ENCODE measurements at regions not wholly inside any gene's neighbourhood (a gene's known extent, or its start where the extent isn't known, plus 50 kb on each side); places are given as distances from the start of the nearest gene placed in this dataset.

GRCh38 chr1:234535763-234536515, 57.0 kb upstream of the TARBP1 start:
- no peak for TF ChIP-seq CTCF (IDR thresholded peaks at IDR 0.05; ENCODE audit: control insufficient read depth, extremely low read depth, insufficient read depth)
- H3K4me3 ChIP-seq (ENCODE audit: low read depth, low read length), result no peak overlapping the region
- DNase-seq (ENCODE audit: low read depth), result peak; percentile 50

DNA sequence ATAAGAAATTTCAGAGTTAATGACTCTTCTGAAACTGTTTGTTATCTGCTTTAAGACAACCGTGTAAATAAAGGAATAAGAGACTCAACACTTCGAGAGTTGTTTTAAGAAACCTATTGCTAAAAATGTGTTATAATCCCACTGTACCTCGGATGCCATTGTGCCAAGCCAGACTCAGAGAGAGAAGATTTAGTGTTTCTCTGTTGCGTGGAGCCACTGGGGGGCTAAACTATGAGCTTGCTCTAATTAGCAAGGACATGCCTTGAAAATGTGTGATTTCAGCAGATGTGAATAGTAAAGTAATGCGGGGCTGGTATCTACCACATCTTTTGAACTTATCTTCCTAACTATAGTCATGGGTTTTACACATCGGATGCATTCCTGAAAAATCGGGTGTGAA, 56.2 kb upstream of the TARBP1 start:
- no peak overlapping the region for H3K4me3 ChIP-seq (ENCODE audit: low read depth, low read length)
- TF ChIP-seq CTCF (IDR thresholded peaks at IDR 0.05; ENCODE audit: control insufficient read depth, extremely low read depth, insufficient read depth), result no peak
- DNase-seq (ENCODE audit: low read depth), result no peak

GRCh38 chr1:234533975-234534876, 55.2 kb upstream of the TARBP1 start:
- no peak for TF ChIP-seq CTCF (IDR thresholded peaks at IDR 0.05; ENCODE audit: control insufficient read depth, extremely low read depth, insufficient read depth)
- peak; percentile 66 for DNase-seq (ENCODE audit: low read depth)
- no peak overlapping the region for H3K4me3 ChIP-seq (ENCODE audit: low read depth, low read length)

DNA sequence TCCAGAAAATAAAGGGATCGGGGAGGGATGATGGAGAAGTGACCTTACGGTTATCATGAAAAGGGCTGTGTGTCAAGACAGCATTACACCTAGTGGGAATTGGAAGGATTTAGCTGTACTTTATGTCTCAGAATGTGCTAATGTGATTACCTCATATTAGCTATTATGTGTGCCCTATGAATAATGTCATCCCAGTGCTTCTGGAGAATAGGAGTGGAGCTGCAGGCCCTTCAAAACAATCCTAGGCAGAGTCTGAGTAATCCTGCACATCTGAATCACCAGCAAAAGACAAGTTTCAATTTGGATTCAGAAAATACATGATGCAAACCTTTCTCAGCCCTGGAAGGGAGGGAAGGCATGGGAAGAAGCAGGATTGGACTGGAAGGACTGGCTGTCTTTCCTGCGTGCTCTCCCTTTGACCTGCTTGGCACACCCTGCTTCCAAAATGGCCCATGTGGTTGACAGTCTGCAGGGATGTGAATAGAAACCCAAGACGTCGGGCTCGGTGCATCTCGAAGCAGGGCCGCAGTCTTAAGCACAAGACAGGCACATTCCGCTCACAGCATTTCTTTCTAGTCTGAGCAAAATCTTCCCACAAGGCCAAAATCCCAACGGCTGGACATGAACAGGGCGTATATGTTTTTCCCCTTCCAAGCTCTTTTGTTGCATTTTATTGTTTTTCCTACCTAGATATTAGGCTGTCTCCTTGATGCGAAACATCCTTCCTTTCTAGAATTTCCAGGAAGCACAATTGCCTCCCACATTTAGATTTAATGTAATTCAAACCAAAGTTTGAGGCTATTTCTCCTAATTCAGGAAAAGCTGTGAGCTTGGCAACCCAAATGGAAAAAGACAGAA, 54.3 kb upstream of the TARBP1 start:
- no peak for TF ChIP-seq CTCF (IDR thresholded peaks at IDR 0.05; ENCODE audit: control insufficient read depth, extremely low read depth, insufficient read depth)
- H3K4me3 ChIP-seq (ENCODE audit: low read depth, low read length), result no peak overlapping the region
- DNase-seq (ENCODE audit: low read depth), result no peak

GRCh38 chr1:234532503-234532922, 53.5 kb upstream of the TARBP1 start:
- 0 out of 2 replicates have a peak overlapping the region, but pooled peaks have one; percentile 0 for H3K4me3 ChIP-seq (ENCODE audit: low read depth, low read length)
- no peak for TF ChIP-seq CTCF (IDR thresholded peaks at IDR 0.05; ENCODE audit: control insufficient read depth, extremely low read depth, insufficient read depth)
- DNase-seq (ENCODE audit: low read depth), result peak; percentile 79

GRCh38 chr1:234531151-234531635, 52.2 kb upstream of the TARBP1 start:
- DNase-seq (ENCODE audit: low read depth), result no peak
- TF ChIP-seq CTCF (IDR thresholded peaks at IDR 0.05; ENCODE audit: control insufficient read depth, extremely low read depth, insufficient read depth), result no peak
- H3K4me3 ChIP-seq (ENCODE audit: low read depth, low read length), result no peak overlapping the region

Measured in LNCaP clone FGC (cell line).